ENCODE measurements at regions not wholly inside any gene's neighbourhood (a gene's known extent, or its start where the extent isn't known, plus 50 kb on each side); places are given as distances from the start of the nearest gene placed in this dataset.
"Not testable (repeated sequence)": the region's sequence is repeated elsewhere in the genome, so short reads cannot be mapped to it uniquely, and the experiment has no call there.

DNA sequence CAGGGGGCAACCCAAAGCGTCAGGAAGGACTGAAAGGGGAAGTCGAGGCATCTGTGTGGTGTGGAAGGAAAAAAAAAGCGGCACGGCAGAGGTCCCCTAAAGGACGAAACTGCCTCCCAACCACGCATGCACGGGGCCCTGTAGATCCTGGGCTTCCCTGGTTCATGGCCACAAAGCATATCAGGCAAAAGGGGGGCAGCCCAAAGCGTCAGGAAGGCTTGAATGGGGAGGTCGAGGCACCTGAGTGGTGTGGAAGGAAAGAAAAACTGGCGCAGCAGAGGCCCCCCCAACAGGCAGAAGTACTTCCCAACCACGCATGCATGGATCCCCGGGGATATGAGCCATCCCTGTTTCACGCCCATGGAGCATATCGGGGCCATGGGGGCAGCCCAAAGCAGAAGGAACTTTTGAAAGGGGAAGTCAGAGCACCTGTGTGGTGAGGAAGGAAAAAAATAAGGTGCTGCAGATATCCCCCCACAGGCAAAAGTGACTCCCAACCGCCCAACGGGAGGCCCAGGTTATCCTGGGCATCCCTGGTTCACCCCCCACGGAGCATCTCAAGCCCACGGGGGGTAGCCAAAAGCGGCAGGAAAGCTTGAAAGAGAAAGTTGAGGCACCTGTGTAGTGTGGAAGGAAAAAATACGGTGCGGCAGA lies 581.2 kb downstream of the ALG10 start:
- H3K36me3 Mint-ChIP-seq (ENCODE audit: low read depth), result no peaks in the 10 kb centered on the region
- intact Hi-C loops (cut with micrococcal nuclease), result no loop called here
- H3K4me3 Mint-ChIP-seq, result no peak overlapping the region
- no peak overlapping the region for H3K27ac Mint-ChIP-seq
- no peaks in the 10 kb centered on the region for H3K4me1 Mint-ChIP-seq (ENCODE audit: low read depth)
- H3K9me3 Mint-ChIP-seq, result peaks cover 90% of the 10 kb centered on the region
- no peaks in the 10 kb centered on the region for H3K27me3 Mint-ChIP-seq

DNA sequence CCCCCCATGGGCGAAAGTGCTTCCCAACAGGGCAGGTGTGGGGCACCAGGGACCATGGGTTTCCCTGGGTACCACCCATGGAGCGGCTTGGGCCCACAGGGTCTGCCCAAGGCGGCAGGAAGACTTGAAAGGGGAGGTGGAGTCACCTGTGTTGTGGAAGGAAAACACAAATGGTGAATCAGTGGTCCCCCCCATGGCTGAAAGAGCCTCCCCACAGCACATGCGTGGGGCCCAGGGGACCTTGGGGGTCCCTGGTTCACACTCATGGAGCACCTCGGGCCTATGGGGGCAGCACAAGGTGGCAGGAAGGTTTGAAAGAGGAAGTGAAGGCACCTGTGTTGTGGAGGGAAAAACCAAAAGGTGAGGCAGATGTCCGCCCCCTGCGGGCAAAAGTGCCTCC lies 581.9 kb downstream of the ALG10 start:
- H3K9me3 Mint-ChIP-seq, result peaks cover 87% of the 10 kb centered on the region
- no peaks in the 10 kb centered on the region for H3K27me3 Mint-ChIP-seq
- H3K4me1 Mint-ChIP-seq (ENCODE audit: low read depth), result no peaks in the 10 kb centered on the region
- no peak overlapping the region for H3K27ac Mint-ChIP-seq
- no peak overlapping the region for H3K4me3 Mint-ChIP-seq
- intact Hi-C loops (cut with micrococcal nuclease), result no loop called here
- no peaks in the 10 kb centered on the region for H3K36me3 Mint-ChIP-seq (ENCODE audit: low read depth)

DNA sequence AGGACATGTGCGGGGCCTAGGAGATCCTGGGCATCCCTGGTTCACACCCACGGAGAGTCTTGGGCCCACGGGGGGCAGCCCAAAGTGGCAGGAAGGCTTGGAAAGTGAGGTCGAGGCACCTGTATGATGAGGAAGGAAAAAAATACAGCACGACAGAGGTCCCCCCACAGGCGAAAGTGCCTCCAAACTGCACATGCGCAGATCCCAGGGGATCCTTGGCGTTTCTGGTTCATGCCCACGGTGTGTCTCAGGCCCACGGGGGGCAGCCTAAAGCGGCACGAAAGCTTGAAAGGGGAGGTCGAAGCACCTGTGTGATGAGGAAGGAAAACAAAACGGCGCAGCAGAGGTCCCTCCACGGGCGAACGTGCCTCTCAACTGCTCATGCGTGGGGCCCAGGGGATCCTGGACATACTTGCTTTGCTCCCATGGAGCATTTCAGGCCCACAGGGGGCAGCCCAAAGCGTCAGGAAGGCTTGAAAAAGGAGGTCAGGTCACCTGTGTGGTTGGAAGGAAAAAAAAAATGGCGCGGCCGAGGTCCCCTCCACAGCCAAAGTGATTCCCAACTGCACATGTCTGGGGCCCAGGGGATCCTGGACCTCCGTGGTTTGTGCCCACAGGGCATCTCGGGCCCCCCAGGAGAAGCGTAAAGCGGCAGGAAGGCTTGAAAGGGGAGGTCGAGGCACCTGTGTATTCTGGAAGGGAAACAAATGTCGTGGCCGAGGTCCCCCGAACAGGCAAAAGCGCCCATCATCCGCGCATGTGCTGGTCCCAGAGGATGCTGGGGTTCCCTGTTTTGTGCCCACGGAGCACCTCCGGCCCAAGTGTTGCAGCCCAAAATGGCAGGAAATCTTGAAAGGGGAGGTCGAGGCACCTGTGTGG lies 582.6 kb downstream of the ALG10 start:
- H3K36me3 Mint-ChIP-seq (ENCODE audit: low read depth), result no peaks in the 10 kb centered on the region
- no peak overlapping the region for H3K27ac Mint-ChIP-seq
- H3K9me3 Mint-ChIP-seq, result peaks cover 87% of the 10 kb centered on the region
- H3K4me3 Mint-ChIP-seq, result no peak overlapping the region
- no peaks in the 10 kb centered on the region for H3K4me1 Mint-ChIP-seq (ENCODE audit: low read depth)
- H3K27me3 Mint-ChIP-seq, result no peaks in the 10 kb centered on the region
- intact Hi-C loops (cut with micrococcal nuclease), result no loop called here

DNA sequence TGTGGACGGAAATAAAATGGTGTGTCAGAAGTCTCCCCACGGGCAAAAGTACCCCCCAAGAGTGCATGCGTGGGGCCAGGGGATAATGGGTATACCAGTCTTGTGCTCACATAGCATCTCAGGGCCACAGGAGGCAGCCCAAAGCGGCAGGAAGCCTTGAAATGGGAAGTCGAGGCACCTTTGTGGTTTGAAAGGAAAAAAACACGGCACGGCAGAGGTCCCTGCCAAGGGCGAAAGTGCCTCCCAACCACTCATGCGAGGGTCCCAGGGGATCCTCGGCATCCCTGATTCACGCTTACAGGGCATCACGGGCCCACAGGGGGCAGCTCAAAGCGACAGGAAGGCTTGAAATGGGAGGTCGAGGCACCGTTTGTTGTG lies 583.2 kb downstream of the ALG10 start:
- Mint-ChIP-seq H3K9me3 (peaks cover 86% of the 10 kb centered on the region), H3K27ac (no peak overlapping the region), H3K27me3 (no peaks in the 10 kb centered on the region), H3K4me3 (no peak overlapping the region), H3K4me1 (ENCODE audit: low read depth) (no peaks in the 10 kb centered on the region), H3K36me3 (ENCODE audit: low read depth) (no peaks in the 10 kb centered on the region)
- intact Hi-C loops (cut with micrococcal nuclease), result no loop called here

DNA sequence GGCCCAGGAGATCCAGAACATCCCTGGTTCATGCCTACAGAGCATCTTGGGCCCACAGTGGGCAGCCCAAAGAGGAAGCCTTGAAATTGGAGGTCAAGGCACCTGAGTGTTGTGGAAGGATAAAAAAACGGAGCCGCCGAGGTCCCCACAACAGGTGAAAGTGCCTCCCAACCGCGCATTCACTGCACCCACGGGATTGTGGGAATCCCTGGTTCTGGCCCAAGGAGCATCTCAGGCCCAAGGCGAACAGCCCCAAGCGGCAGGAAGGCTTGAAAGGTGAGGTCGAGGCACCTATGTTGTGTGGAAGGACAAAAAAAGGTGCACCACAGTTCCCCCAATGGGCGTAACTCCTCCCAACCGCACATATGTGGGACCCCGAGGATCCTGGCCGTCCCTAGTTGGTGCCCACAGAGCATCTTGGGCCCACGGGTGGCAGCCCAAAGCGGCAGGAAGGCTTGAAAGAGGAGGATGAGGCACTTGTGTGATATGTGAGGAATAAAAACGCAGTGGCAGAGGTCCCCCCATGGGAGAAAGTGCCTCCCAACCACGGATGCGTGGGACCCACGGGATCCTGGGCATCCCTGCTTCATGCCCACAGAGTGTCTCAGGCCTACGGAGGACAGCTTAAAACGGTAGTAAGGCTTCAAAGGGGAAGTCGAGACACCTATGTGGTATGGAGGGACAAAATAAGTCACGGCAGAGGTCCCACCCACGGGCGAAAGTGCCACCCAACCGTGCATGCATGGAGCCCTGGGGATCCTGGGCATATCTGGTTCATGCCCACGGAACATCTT lies 583.9 kb downstream of the ALG10 start:
- no peak overlapping the region for H3K4me3 Mint-ChIP-seq
- H3K27ac Mint-ChIP-seq, result no peak overlapping the region
- intact Hi-C loops (cut with micrococcal nuclease), result no loop called here
- H3K27me3 Mint-ChIP-seq, result no peaks in the 10 kb centered on the region
- H3K4me1 Mint-ChIP-seq (ENCODE audit: low read depth), result no peaks in the 10 kb centered on the region
- no peaks in the 10 kb centered on the region for H3K36me3 Mint-ChIP-seq (ENCODE audit: low read depth)
- H3K9me3 Mint-ChIP-seq, result peaks cover 86% of the 10 kb centered on the region

DNA sequence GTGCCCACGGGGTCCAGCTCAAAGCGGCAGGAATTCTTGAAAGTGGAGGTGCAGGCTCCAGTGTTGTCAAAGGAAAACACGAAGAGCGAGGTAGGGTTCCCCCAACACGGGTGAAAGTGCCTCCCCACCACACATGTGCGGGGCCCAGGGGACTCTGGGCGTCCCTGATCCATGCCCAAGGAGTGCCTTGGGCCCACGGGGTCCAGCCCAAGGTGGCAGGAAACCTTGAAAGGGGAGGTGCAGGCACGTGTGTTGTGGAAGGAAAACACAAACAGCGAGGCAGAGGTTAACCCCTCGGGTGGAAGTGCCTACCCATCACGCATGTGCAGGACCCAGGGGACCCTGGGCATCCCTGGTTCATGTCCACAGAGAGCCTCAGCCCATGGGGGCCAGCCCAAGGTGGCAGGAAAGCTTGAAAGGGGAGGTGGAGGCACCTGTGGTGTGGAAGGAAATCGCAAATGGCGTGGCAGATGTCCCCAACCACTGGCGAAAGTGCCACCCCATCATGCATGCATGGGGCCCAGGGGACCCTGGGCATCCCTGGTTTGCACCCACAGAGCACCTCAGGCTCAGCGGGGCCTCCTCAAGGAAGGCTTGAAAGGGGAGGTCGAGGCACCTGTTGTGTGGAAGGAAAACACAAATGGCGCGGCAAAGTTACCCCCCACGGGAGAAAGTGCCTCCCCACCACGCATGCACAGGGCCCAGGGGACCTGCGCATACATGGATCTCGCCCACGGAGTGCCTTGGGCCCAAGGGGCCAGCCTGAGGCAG lies 584.6 kb downstream of the ALG10 start:
- H3K4me1 Mint-ChIP-seq (ENCODE audit: low read depth), result no peaks in the 10 kb centered on the region
- peaks cover 86% of the 10 kb centered on the region for H3K9me3 Mint-ChIP-seq
- no peaks in the 10 kb centered on the region for H3K27me3 Mint-ChIP-seq
- no peak overlapping the region for H3K4me3 Mint-ChIP-seq
- H3K36me3 Mint-ChIP-seq (ENCODE audit: low read depth), result no peaks in the 10 kb centered on the region
- no peak overlapping the region for H3K27ac Mint-ChIP-seq
- intact Hi-C loops (cut with micrococcal nuclease), result no loop called here

DNA sequence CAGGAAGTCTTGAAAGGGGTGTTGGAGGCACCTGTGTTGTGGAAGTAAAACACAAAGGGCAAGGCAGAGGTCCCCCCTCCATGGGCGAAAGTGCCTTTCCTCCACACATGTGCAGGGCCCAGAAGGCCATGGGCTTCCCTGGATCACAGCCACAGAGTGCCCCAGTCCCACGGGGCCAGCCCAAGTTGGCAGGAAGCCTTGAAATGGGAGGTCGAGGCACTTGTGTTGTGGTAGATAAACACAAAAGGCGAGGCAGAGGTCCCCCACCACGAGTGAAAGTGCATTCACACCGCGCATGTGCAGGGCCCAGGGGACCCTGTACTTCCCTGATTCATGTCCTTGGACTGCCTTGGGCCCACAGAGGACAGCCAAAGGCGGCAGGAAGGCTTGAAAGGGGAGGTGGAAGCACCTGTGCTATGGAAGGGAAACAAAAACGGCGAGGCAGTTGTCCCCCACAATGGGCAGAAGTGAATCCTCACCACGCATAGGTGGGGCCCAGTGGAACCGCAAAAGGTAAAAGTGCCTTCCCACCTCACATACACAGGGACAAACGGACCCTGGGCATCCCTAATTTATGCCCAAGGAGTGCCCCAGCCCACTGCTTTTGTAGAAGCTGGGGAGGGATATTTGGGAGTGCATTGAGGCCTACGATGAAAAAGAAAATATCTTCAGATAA lies 585.4 kb downstream of the ALG10 start:
- Mint-ChIP-seq H3K9me3 (peaks cover 86% of the 10 kb centered on the region), H3K36me3 (ENCODE audit: low read depth) (no peaks in the 10 kb centered on the region), H3K27me3 (no peaks in the 10 kb centered on the region), H3K27ac (no peak overlapping the region), H3K4me3 (no peak overlapping the region), H3K4me1 (ENCODE audit: low read depth) (no peaks in the 10 kb centered on the region)
- intact Hi-C loops (cut with micrococcal nuclease), result no loop called here

DNA sequence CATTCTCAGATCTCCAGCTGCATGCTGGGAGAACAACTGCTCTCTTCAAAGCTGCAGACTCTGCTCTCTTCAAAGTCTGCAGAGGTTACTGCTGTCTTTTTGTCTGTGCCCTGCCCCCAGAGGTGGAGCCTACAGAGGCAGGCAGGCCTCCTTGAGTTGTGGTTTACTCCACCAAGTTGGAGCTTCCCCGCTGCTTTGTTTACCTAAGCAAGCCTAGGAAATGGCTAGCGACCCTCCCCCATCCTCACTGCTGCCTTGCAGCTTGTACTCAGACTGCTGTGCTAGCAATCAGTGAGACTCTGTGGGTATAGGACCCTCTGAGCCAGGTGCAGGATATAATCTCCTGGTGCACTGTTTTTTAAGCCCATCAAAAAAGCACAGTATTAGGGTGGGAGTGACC lies 591.7 kb downstream of the ALG10 start:
- H3K27me3 Mint-ChIP-seq, result not testable (repeated sequence)

DNA sequence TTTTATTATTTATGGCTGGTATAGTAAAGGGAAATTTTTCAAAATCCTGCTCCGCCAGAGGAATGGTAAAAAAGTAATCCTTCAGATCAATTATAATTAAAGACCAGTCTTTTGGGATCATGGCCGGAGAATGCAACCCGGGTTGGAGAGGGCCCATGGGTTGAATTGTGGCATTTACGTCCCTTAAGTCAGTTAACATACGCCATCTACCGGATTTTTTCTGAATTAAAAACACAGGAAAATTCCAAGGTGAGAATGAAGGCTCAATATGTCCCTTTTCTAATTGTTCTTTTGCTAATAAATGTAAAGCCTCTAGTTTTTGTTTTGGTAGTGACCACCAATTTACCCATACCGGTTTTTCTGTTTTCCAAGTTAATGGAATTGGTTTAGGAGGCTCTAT lies 602.8 kb downstream of the ALG10 start:
- Mint-ChIP-seq H3K27me3 (no peaks in the 10 kb centered on the region), H3K4me3 (no peak overlapping the region), H3K27ac (no peak overlapping the region), H3K36me3 (ENCODE audit: low read depth) (no peaks in the 10 kb centered on the region), H3K4me1 (ENCODE audit: low read depth) (no peaks in the 10 kb centered on the region), H3K9me3 (peaks cover 7% of the 10 kb centered on the region)
- intact Hi-C loops (cut with micrococcal nuclease), result loop anchor here (10.0 kb wide), 1 partner anchor 590 kb away; no protein-coding TSS in a partner anchor

More for the DNA sequence above, 591.7 kb downstream of the ALG10 start:
- H3K27ac Mint-ChIP-seq; intact Hi-C loops (cut with micrococcal nuclease); H3K4me1 Mint-ChIP-seq (ENCODE audit: low read depth); H3K36me3 Mint-ChIP-seq (ENCODE audit: low read depth); H3K4me3 Mint-ChIP-seq: not testable (repeated sequence)
- peaks cover 97% of the 10 kb centered on the region for H3K9me3 Mint-ChIP-seq

DNA sequence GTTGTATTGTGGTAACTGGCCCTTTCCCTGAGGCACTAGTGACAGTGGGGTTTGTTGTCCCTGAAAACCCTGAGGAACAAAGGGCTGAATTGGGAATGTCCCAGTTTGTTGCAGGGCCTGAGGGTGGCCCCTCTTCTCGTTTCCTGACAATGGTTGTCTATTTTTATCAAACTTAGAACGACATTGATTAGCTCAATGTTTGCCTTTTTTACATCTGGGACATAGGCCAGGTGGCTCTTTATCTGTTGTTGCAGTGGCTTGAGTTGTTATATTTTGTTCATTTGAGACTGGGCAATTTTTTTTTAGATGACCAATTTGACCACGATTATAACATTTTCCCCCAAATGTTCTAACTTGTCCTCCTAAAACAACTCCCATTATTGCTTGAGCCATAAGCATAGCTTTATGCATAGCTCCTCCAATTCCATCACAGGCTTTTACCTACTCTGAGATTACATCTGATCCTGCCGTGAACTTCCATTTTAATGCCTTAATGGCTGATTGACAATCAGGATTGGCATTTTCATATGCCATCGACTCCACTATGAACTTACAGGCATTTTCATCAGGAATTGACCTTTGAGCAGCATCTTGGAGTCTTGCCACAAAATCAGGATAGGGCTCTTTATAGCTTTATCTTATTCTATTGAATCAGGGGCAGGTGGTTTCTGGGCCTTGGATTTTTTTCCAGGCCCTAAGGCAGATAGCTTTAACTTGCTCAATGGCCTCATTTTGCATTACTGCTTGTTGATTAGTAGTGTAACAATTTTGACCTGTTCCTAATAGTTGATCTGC lies 604.3 kb downstream of the ALG10 start:
- Mint-ChIP-seq H3K27me3 (no peaks in the 10 kb centered on the region), H3K27ac (no peak overlapping the region), H3K36me3 (ENCODE audit: low read depth) (no peaks in the 10 kb centered on the region), H3K4me3 (no peak overlapping the region), H3K9me3 (peaks cover 9% of the 10 kb centered on the region), H3K4me1 (ENCODE audit: low read depth) (no peaks in the 10 kb centered on the region)
- intact Hi-C loops (cut with micrococcal nuclease), result loop anchor here (10.0 kb wide), 1 partner anchor 592 kb away; no protein-coding TSS in a partner anchor
